ENCODE measurements at regions not wholly inside any gene's neighbourhood (a gene's known extent, or its start where the extent isn't known, plus 50 kb on each side); places are given as distances from the start of the nearest gene placed in this dataset.
"Not testable (repeated sequence)": the region's sequence is repeated elsewhere in the genome, so short reads cannot be mapped to it uniquely, and the experiment has no call there.

DNA sequence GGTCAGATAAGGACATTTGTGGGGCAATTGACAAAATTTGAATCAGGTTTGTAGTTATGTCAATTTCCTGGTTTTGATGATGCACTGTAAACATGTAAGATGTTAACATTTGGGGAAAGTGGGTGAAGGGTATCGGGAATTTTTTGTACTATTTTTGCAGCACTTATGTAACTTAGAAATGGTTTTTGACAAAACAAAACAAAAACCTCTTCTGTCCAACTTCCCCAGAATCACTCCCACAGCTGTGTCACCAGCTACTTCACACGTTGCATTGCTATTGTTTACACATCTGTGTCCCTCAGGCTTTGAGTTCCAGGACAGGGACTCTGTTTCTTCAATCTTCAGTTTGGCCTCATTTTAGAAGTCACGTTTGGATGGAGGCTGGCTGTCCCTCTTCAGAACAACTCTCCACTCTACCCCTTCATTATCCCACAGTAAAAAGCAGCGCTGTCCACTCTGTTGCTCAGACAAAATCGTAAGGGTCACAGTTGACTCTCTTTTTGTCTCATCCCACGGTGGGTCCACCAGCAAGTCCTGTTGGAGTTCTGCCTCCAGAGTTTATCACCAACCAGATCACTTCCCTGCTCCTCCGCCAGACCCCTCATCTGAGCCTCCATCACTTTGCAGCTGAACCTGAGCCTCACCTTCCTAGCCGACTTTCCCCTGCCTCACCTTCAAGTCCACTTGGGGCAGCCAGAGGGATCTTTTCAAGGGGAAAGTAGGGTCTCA, 63.2 kb downstream of the NENF start:
- in situ Hi-C loops (cut with HindIII; ENCODE audit: low sequenced_read_pairs), result no loop called here

DNA sequence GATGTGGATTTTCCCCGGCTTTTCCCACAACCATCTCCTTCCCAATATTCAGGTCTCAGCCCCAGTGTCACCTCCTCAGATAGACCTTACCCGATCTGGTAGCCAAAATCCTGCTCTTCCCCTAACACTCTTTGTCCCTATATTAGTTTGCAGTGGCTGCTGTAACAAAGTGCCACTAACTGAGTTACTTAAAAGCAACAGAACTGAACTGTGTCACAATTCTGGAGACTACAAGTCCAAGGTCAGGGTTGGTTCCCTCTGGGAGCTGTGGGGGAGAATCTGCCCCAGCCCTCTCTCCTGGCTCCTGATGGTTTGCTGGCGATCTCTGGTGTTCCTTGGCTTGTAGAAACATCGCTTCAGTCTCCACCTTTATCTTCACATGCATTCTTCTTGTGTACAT, 64.0 kb downstream of the NENF start:
- in situ Hi-C loops (cut with HindIII; ENCODE audit: low sequenced_read_pairs), result no loop called here
- DNase-seq (ENCODE audit: low spot score), result no peak

More for the DNA sequence above, 63.2 kb downstream of the NENF start:
- no peak for DNase-seq (ENCODE audit: low spot score)

DNA sequence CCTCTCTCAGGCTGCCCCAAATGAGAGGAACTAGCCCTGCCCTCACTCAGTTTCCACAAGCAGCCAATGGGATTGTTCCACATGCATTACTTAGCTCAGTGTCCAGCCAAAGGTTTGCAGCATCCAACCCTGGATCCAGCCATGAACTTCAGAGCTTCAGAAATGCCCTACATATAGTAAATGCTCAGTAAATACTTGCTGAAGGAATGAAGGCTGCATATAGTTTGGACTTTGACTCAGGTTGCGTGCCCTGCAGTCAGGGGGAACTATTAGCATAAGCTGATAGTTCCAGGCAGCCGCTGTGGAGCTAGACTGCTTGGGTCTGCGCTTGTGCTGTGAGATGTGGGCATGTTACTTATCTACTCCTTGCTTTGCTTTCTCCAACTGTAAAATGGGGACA, 64.8 kb downstream of the NENF start:
- in situ Hi-C loops (cut with HindIII; ENCODE audit: low sequenced_read_pairs), result no loop called here

DNA sequence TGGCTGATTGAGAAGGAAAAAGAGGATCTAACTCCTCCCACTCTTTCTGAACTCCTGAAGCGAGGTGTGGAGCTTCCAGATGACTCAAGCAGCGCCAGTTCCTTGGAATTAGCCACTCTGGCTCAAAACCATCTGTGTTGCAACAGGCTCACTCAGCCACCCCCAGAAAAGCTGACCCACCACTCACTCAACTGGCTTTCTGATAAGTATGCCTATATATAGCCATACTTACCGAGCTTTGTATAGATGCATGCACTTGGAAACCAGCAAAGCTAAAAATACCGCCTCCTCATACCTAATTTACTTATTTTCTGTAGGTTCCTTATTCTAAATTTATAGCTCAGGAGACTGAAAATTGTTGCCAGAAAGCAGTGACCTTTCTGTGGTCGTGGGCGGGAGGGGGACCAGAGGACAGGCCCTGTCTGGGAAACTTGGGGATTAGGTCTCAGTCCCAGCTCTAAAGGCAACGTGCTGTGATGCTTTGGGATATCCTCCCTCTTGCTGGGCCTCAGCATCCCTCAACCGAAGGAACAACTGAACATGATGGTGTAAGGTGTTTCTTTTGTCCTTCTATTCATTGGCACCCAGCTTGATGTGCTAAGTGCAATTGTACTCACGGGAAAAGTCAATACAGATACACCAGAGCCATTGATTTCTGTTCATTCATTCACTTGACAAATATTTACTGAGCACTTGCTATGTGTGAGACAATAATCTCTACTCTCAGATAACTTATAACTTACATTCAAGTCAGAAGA, 65.7 kb downstream of the NENF start:
- in situ Hi-C loops (cut with HindIII; ENCODE audit: low sequenced_read_pairs), result no loop called here

More for the DNA sequence above, 64.8 kb downstream of the NENF start:
- DNase-seq (ENCODE audit: low spot score), result no peak

DNA sequence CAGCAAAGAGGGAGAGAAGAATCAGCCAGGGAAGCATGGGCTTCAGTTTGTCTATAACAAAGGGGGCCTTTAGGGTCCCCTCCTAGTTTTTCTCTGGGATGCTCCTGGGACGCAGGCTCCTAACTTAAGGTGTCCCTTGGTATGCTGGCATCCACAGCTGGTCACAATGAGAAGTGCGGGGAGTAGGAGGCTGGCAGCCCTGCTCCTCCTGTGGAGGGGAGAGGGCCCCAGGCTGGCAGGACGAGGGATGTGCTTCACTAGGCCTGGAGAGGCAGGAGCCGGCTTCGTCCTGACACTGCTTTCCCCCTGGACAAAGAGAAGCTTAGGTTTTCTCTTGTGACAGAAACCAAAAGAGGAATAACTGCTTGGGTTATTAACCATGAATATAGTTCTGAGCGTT, 67.6 kb downstream of the NENF start:
- DNase-seq (ENCODE audit: low spot score), result no peak
- in situ Hi-C loops (cut with HindIII; ENCODE audit: low sequenced_read_pairs), result no loop called here

More for the DNA sequence above, 65.7 kb downstream of the NENF start:
- DNase-seq (ENCODE audit: low spot score), result no peak

DNA sequence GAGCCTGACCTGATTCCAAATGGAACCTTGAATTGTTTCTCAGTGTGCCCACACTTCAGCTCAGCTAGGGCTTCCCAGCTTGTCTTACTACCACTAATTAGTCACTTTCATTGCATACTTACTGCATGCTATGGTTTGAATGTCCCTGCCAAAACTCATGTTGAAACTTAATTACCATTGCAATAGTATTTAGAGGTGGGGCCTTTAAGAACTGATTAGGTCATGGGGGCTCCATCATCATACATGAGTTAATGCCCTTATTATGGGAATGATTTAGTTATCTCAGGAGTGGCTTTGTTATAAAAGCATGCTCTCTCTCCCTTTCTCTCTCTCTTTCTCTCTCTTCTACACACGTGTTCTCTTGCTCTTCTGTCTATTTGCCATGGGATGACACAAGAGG, 68.3 kb downstream of the NENF start:
- DNase-seq (ENCODE audit: low spot score), result no peak
- in situ Hi-C loops (cut with HindIII; ENCODE audit: low sequenced_read_pairs), result no loop called here

DNA sequence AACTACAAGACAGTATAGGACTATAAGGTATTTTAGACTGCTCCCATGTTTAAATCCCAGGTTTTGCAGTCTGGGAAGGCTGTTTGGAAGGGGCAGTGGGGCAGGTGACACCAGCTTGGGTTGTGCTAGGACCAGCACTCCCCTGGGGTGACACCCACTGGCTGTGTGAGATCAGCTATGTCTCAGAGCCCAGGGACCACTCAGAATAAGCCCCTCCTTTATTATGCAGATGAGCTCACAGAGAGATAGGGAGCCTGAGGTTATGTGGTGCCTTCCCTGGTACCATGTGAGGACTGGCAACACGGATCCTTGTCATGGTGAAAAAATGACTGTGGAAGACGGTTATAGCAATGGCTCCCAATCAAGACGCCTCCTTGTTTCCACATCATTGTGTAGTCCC, 71.0 kb downstream of the NENF start:
- DNase-seq (ENCODE audit: low spot score), result no peak
- in situ Hi-C loops (cut with HindIII; ENCODE audit: low sequenced_read_pairs), result no loop called here

DNA sequence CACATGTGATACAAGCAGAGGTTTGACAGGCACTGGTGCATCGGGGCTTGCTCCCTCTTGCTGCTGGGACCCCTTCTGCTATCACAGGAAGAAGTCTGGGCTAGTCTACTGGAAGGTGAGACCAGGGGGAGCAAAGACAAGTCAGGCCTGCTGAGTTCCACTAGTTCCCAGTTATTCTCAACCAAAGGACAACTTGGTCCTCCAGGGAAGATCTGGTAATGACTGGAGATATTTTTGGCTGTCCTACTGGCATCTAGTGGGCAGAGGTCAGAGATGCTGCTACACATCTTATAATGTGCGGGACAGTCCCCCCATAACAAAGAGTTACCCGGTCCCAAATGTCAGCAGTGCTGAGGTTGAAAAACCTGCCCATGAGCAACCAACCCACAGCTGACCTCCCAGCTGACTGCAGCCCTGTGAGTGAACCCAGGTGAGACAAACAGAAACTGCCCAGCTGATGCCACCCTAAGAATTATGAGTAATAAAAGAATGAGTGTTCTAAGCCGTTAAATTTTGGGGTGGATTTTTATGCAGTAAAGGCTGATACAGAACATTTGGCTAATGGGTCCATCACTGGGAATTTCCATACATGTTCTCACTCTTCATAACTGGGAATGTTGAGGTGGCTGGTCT, 71.6 kb downstream of the NENF start:
- no peak for DNase-seq (ENCODE audit: low spot score)
- in situ Hi-C loops (cut with HindIII; ENCODE audit: low sequenced_read_pairs), result no loop called here

DNA sequence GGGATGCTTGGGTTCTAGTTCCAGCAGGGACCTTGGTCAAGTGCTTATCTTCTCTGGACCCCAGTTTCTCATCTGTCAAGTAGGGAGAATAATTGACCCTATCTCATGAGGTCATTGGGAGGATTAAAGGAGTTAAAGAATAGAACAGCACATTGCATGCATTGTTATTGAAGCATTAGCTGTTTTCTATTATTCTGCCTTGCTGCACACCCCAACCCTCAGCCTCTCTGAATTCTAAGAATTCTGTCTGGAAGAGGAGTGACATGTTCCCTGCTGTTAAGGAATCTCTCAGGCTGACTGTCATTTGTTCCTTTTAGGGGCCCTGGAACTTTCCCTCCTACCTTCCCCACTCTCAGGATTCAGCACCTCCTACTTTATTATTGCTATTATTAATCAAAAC, 73.9 kb downstream of the NENF start:
- in situ Hi-C loops (cut with HindIII; ENCODE audit: low sequenced_read_pairs), result no loop called here
- DNase-seq (ENCODE audit: low spot score), result no peak

DNA sequence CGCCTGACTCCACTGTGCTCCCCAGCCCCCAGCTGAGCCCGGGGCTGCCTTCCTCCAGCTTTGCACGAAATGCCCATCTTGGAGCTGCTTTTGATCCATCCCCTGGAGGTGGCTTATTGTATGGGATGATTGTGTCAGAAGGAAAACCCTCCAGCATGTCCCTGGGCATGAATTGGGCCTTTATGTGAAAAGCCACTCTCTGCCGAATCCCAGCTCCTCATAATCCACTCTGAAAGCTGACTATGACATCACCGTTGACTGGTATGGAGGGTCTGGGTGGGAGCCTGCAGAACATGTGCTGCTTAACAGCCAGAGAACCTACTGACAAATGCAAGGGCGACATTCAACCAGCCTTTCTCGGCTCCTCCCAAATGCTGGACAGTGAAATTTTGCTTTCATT, 74.6 kb downstream of the NENF start:
- no peak for DNase-seq (ENCODE audit: low spot score)
- in situ Hi-C loops (cut with HindIII; ENCODE audit: low sequenced_read_pairs), result no loop called here

DNA sequence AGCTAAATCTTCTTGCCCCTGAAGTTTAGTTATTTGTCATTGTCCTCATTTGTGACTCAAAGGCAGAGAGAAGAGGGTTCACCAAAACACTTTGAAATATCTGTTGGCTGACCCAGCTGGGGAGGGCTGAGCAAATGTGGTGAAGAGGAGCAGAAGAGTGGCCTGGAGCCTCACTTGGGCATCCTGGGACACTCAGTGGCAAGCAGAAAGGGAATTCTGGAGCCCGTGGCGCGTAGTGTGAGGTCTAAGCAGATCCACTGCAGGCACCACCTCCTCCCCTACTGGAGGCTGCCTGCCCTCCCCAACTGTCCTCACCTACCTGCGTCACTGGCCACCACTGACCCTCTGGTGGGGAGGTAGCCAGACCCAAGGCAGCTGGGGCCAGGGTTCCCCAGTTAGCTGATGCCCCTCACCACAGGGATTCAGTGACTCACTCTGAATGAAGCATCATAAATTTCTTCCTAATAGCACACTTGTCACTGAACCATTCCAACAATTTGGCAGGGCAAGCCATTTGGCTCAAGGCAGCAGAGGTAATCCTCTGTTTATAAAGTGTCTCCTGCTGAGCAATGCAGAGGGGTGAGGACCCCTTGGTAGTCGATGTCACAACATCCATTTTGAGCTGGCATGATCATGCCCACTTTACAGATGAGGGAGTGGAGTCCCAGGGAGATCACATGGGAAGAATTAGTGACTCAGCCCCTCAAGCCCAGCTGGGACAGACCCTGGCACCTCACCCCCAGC, 80.3 kb downstream of the NENF start:
- in situ Hi-C loops (cut with HindIII; ENCODE audit: low sequenced_read_pairs), result no loop called here
- DNase-seq (ENCODE audit: low spot score), result peak; percentile 56

DNA sequence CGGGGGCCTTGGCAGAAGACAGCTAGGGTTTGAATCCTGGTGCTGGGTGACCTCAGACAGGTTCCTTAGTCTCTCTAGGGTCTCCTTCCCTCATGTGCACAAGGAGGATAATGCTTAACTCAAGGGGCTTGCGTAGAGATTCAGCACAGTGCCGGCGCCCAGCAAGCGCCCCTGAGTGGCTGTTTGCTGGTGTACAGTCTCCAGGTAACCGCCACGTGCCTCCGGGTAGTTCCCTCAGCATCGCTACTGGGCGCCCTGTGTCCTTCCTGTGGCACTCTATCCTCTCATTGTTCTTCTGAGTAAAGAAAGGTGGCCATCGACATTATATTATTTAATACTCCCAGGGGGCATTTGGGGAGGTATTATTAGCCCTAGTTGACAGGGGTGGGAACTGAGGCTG, 80.9 kb downstream of the NENF start:
- DNase-seq (ENCODE audit: low spot score), result no peak
- in situ Hi-C loops (cut with HindIII; ENCODE audit: low sequenced_read_pairs), result no loop called here

DNA sequence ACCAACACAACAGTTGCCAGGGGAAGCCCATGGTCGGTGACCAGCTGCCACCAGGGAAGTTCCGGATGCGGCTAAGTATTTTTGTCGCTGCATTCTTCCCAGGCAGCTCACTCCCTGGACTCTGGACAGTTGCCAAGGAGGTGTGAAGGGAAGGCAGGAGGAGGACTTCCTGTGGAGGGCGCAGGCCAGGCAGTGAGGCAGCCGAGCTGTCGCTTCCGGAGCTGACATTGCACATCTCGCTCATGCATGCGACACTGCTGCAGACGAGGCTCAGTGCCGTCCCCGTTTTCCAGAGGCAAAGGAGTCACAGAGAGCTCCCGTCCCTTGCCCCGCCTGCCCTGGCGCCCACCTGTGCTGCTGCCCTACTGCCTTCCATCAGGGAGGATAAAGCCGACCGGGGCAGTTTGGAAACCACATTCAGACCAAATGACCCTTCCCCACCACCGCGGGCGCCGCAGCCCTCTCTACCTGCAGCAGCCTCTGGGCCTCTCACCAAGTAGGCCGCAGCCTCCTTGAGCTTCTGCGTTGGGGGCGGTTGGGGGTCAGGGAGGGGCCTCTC, 81.4 kb downstream of the NENF start:
- DNase-seq (ENCODE audit: low spot score), result peak; percentile 45
- in situ Hi-C loops (cut with HindIII; ENCODE audit: low sequenced_read_pairs), result no loop called here

DNA sequence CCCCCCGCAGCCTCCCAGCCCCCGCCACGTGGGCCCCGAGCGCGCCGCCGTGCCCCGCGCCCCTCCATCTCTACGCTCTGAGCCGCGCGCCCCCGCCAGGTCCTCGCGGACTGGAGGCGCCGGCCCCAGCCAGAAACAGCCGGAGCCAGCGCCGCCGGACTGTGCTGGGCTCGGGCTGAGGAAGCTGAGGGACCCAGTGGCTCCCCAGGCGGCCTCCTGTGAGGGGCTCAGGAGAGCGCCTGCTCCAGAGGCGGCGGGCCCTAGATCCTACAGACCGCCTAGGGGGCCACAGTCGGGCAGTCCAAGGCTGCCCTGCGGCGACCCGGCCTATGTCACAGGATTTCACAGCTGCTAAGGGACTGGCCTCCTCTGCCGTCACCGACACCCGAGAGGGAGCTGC, 82.1 kb downstream of the NENF start:
- no peak for DNase-seq (ENCODE audit: low spot score)
- in situ Hi-C loops (cut with HindIII; ENCODE audit: low sequenced_read_pairs), result no loop called here

DNA sequence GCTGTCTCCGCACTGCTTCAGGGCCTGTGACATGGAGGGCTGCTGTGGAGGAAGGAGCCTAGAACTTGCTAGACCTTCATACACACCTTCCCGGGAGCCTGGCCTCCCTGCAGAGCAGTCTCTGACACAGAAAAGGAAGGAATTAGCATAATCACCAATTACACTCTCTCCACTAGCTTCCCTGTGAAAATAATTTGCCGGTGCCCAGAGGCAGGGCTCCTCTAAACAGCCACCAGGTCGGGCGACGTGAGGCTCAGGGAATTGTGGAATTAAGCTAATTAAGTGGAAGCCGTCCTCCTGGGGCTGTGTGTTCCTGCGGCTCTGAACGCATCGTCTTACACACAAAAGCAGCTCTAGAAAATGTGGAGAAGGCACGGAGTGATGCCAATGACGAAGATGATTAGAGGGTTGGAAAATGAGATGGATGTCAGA, 82.6 kb downstream of the NENF start:
- peak; percentile 37 for DNase-seq (ENCODE audit: low spot score)
- in situ Hi-C loops (cut with HindIII; ENCODE audit: low sequenced_read_pairs), result no loop called here

DNA sequence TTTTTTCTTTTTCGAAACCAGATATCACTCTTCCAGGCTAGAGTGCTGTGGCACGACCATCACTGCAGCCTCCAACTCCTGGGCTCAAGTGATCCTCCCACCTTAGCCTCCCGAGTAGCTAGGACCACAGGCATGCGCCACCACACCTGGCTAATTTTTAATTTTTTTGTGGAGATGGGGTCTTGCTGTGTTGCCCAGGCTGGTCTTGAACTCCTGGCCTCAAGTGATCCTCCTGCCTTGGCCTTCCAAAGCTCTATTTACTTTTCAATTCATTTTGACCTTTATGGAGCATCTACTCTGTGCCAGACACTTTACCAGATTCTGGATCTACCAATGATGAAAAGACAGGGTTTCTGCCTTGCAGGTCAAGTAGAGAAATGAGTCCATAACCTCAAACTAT, 83.3 kb downstream of the NENF start:
- in situ Hi-C loops (cut with HindIII; ENCODE audit: low sequenced_read_pairs); DNase-seq (ENCODE audit: low spot score): not testable (repeated sequence)

DNA sequence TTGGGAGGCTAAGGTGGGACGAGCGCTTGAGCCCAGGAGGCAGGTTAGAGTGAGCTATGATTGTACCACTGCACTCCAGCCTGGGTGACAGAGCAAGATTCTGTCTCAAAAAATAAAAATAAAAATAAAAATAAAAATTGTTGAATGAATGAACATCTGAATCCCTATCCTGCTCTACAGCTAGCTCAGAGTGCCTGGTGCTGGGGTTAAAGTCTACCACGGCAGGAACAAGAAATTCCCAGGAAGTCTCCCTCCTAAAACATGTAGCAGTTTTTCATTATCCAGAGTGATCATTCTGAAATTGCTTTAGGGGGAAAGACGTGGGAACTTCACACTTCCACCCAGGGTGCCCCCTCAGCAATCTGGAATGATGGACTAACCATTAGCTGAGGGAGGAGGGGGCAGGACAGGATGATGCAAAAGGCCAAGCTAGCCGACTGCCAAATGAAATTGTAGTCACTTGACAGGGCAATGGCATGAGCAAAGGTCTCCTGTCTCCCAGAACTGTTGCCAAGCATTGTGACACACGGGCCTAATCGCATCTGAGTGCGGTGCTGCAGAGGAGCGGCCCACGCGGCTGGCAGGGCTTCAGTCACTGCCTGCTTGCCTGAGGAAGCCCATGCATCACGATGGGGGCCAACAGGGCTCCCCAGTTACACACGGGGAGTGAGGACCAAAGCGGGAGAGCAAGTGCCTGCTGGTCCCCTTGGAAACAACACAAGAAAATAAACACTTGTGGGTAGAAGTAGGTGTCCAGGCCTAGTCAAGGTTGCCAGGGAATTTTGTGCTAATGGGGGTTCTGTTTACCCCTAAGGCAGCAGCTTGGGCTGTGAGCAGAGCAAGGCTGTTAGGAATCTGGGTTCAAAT, 85.7 kb downstream of the NENF start:
- in situ Hi-C loops (cut with HindIII; ENCODE audit: low sequenced_read_pairs), result no loop called here
- DNase-seq (ENCODE audit: low spot score), result peak; percentile 7

DNA sequence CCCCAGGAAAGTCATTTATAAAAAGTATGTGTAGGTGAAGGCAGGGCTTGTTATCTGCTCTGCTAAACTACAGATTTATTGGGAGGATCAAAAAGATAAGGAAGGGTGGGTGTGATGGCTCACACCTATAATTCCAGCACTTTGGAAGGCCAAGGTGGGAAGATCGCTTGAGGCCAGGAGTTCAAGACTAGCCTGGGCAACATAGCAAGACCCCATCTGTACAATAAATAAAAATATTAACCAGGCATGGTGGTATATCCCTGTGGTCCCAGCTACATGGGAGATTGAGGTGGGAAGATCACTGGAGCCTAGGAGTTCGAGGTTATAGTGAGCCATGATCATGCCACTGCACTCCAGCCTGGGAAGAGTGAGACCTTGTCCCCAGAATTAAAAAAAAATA, 86.4 kb downstream of the NENF start:
- in situ Hi-C loops (cut with HindIII; ENCODE audit: low sequenced_read_pairs), result no loop called here

DNA sequence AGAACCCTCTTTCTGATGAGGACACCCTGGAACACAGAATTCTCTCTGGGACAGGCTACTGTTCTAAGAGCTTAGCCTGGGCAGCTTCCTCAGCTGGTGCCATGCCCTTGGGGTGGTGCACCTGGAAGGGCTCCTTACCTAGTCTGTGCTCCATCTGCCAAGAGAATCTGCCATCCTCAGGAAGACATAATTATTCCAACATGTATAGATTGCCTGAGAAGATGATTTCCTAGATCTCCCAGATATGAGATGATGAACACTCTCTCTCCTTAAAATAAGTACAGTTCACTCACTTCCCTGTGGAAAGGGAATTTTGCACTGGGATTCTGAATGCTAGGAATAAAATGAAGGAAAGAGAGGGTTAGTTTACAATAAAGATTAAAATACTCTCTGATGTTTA, 87.6 kb downstream of the NENF start:
- DNase-seq (ENCODE audit: low spot score), result no peak
- in situ Hi-C loops (cut with HindIII; ENCODE audit: low sequenced_read_pairs), result no loop called here

More for the DNA sequence above, 86.4 kb downstream of the NENF start:
- DNase-seq (ENCODE audit: low spot score), result no peak

Measured in G401 (cell line).